BLaER1 treated with 17β-estradiol and CSF1 and Interleukin-3, amounts not matched to agents 10 nM and 100 nM (cell line): ENCODE measurements at regions not wholly inside any gene's neighbourhood (a gene's known extent, or its start where the extent isn't known, plus 50 kb on each side); places are given as distances from the start of the nearest gene placed in this dataset.
"Not testable (repeated sequence)": the region's sequence is repeated elsewhere in the genome, so short reads cannot be mapped to it uniquely, and the experiment has no call there.

ENCODE experiments used
- H3K27ac ChIP-seq, 11 experiments: shearing (Covaris generic); formaldehyde crosslinking; 2 replicates each; pipeline ENCODE4 v1.8.1; 2022
- H3K27me3 ChIP-seq, 11 experiments: shearing (Covaris generic); formaldehyde crosslinking; 2 replicates each; pipeline ENCODE4 v1.8.1; 2022
- H3K36me3 ChIP-seq, 11 experiments: shearing (Covaris generic); formaldehyde crosslinking; 2 replicates each; pipeline ENCODE4 v1.8.1; 2022
- H3K4me1 ChIP-seq, 10 experiments: shearing (Covaris generic); formaldehyde crosslinking; 2 replicates each; pipeline ENCODE4 v1.8.1; 2022
- H3K4me2 ChIP-seq, 11 experiments: shearing (Covaris generic); formaldehyde crosslinking; 2 replicates each; pipeline ENCODE4 v1.8.1; 2022
- H3K4me3 ChIP-seq, 10 experiments: shearing (Covaris generic); formaldehyde crosslinking; 2 replicates each; pipeline ENCODE4 v1.8.1; 2022
- H3K9ac ChIP-seq, 11 experiments: shearing (Covaris generic); formaldehyde crosslinking; 2 replicates each; pipeline ENCODE4 v1.8.1; 2022
- H3K9me3 ChIP-seq, 11 experiments: shearing (Covaris generic); formaldehyde crosslinking; replicated peaks in 1 of 11; 2 replicates each; pipeline ENCODE4 v1.8.1; 2022
- H4K20me1 ChIP-seq, 11 experiments: shearing (Covaris generic); formaldehyde crosslinking; 2 replicates each; pipeline ENCODE4 v1.8.1; 2022
- Cebpa-rat ChIP-seq, 11 experiments: shearing (Covaris generic); IDR thresholded peaks; 2 replicates each; pipeline ENCODE4 v1.8.1; 2022

DNA sequence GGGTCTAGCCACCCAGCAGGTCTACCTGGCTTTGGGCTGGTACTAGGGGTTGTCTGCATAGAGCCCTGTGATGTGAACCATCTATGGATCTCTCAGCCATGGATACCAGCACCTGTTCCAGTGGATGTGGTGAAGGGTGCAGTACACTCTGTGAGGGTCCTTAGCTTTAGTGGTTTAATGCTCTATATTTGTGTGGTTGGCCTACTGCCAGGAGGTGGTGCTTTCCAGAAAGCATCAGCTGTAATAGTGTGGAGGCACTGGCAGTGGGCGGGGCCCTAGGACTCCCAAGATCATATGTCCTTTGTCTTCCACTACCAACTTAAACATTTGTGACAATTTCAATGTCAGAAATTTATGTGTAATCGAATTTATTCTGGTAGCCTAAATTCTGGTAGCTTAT, 1065.1 kb downstream of the RPIA start:
- not testable (repeated sequence) for H3K4me2 ChIP-seq, H3K36me3 ChIP-seq, H3K27me3 ChIP-seq, H3K27ac ChIP-seq, H3K4me1 ChIP-seq, H3K9ac ChIP-seq, H4K20me1 ChIP-seq, H3K4me3 ChIP-seq, H3K9me3 ChIP-seq

GRCh38 chr2:89758332-89759026, 1067.0 kb downstream of the RPIA start:
- not testable (repeated sequence) for H3K4me2 ChIP-seq, H3K27ac ChIP-seq, H3K9ac ChIP-seq, H4K20me1 ChIP-seq, H3K9me3 ChIP-seq, H3K4me1 ChIP-seq, H3K36me3 ChIP-seq, H3K4me3 ChIP-seq, H3K27me3 ChIP-seq

- not testable (repeated sequence) for H3K9ac ChIP-seq, H3K4me2 ChIP-seq, H3K27me3 ChIP-seq, H4K20me1 ChIP-seq, H3K36me3 ChIP-seq, H3K27ac ChIP-seq, H3K4me1 ChIP-seq, H3K4me3 ChIP-seq
- peaks cover 20 to 30% (median 28%) of the 10 kb centered on the region in 11 experiments for H3K9me3 ChIP-seq
Measured at GRCh38 chr2:89760762-89761161, 1069.3 kb downstream of the RPIA start.

DNA sequence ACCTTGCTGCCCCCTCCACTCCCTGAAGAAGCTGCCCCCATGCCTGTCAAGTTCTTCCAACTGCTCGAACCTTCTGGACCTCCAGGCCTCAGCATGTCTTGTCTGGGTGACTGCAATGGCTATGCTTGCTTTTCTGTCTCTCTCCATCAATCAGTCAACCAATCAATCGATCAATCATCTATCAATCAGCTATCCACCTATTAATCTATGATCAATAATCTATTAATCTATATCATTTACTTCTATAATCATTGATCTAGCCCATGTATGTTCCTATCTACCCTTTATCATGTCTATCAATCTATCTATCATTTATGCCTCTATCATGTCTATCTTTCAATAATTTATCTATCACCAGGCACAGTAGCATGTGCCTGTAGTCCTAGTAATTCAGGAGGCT, 1069.7 kb downstream of the RPIA start:
- not testable (repeated sequence) for H4K20me1 ChIP-seq, H3K36me3 ChIP-seq, H3K27ac ChIP-seq, H3K9ac ChIP-seq, H3K4me2 ChIP-seq, H3K4me1 ChIP-seq, H3K4me3 ChIP-seq
- Histone ChIP-seq H3K9me3 (peaks cover 24 to 34% (median 32%) of the 10 kb centered on the region in 11 experiments), H3K27me3 (peaks cover 3 to 11% (median 8%) of the 10 kb centered on the region in 11 experiments)

- H4K20me1 ChIP-seq, result not testable (repeated sequence)
- Histone ChIP-seq H3K27me3 (peaks cover 10 to 18% (median 15%) of the 10 kb centered on the region in 11 experiments), H3K9me3 (peaks cover 30 to 41% (median 39%) of the 10 kb centered on the region in 11 experiments)
Measured at GRCh38 chr2:89761863-89762262, 1070.4 kb downstream of the RPIA start.

GRCh38 chr2:89762461-89763253, 1071.2 kb downstream of the RPIA start:
- not testable (repeated sequence) for H3K36me3 ChIP-seq, H3K4me2 ChIP-seq, H3K27ac ChIP-seq, H3K4me1 ChIP-seq, H3K9ac ChIP-seq, H3K4me3 ChIP-seq, H4K20me1 ChIP-seq
- H3K9me3 ChIP-seq, result peaks cover 30 to 49% (median 46%) of the 10 kb centered on the region in 11 experiments
- H3K27me3 ChIP-seq, result peaks cover 17 to 26% (median 22%) of the 10 kb centered on the region in 11 experiments

More at GRCh38 chr2:89761863-89762262, 1070.4 kb downstream of the RPIA start:
- not testable (repeated sequence) for H3K4me1 ChIP-seq, H3K4me2 ChIP-seq, H3K4me3 ChIP-seq, H3K9ac ChIP-seq, H3K27ac ChIP-seq, H3K36me3 ChIP-seq

- no peak overlapping the region for H3K4me2 ChIP-seq
- peaks cover 23 to 32% (median 28%) of the 10 kb centered on the region in 11 experiments for H3K27me3 ChIP-seq
- H3K9ac ChIP-seq, result no peak overlapping the region
- no peaks in the 10 kb centered on the region for H3K36me3 ChIP-seq
- no peak for TF ChIP-seq Cebpa-rat (IDR thresholded peaks at IDR 0.05)
- H3K4me3 ChIP-seq, result no peak overlapping the region
- peaks cover 30 to 51% (median 46%) of the 10 kb centered on the region in 11 experiments for H3K9me3 ChIP-seq
- H3K4me1 ChIP-seq, result no peaks in the 10 kb centered on the region
- no peaks in the 10 kb centered on the region; a peak in 1 of 22 replicates for H4K20me1 ChIP-seq
- H3K27ac ChIP-seq, result no peak overlapping the region
Measured at GRCh38 chr2:89763254-89763580, 1071.7 kb downstream of the RPIA start.

- Histone ChIP-seq H3K4me2 (no peak overlapping the region), H3K36me3 (no peaks in the 10 kb centered on the region), H4K20me1 (no peaks in the 10 kb centered on the region; a peak in 1 of 22 replicates), H3K27ac (no peak overlapping the region), H3K4me1 (no peaks in the 10 kb centered on the region), H3K9ac (no peak overlapping the region), H3K4me3 (no peak overlapping the region), H3K9me3 (peaks cover 30 to 51% (median 46%) of the 10 kb centered on the region in 11 experiments), H3K27me3 (peaks cover 29 to 38% (median 34%) of the 10 kb centered on the region in 11 experiments)
- TF ChIP-seq Cebpa-rat (IDR thresholded peaks at IDR 0.05), result no peak
Measured at GRCh38 chr2:89763581-89764485, 1072.4 kb downstream of the RPIA start.

GRCh38 chr2:89764571-89765360, 1073.3 kb downstream of the RPIA start:
- peaks cover 30 to 51% (median 46%) of the 10 kb centered on the region in 11 experiments for H3K9me3 ChIP-seq
- H3K4me2 ChIP-seq, H3K4me3 ChIP-seq, H4K20me1 ChIP-seq, H3K36me3 ChIP-seq, H3K9ac ChIP-seq, H3K4me1 ChIP-seq, H3K27ac ChIP-seq: not testable (repeated sequence)
- H3K27me3 ChIP-seq, result peaks cover 30 to 45% (median 41%) of the 10 kb centered on the region in 11 experiments

DNA sequence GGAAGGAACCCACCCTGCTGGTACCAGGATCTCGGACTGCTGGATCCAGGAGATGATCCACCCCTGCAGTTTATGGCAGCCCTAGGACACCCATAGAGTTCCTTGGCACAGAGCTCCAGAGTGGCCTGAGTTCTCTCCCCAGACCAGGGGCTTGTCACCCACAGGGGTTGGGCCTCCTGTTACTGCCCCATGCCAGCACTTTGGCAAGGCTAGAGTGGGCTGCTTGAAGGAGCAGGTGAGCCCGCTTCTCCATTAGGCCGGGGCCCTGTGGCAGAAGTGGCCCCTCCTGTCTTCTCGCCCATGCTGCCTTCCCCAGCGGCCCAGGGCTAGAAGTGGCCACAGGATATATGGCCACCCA, 1073.9 kb downstream of the RPIA start:
- H3K27ac ChIP-seq, H3K36me3 ChIP-seq, H3K4me1 ChIP-seq, H3K9ac ChIP-seq, H4K20me1 ChIP-seq, H3K4me3 ChIP-seq, H3K4me2 ChIP-seq: not testable (repeated sequence)
- Histone ChIP-seq H3K27me3 (peaks cover 30 to 51% (median 43%) of the 10 kb centered on the region in 11 experiments), H3K9me3 (peaks cover 30 to 51% (median 46%) of the 10 kb centered on the region in 11 experiments)

DNA sequence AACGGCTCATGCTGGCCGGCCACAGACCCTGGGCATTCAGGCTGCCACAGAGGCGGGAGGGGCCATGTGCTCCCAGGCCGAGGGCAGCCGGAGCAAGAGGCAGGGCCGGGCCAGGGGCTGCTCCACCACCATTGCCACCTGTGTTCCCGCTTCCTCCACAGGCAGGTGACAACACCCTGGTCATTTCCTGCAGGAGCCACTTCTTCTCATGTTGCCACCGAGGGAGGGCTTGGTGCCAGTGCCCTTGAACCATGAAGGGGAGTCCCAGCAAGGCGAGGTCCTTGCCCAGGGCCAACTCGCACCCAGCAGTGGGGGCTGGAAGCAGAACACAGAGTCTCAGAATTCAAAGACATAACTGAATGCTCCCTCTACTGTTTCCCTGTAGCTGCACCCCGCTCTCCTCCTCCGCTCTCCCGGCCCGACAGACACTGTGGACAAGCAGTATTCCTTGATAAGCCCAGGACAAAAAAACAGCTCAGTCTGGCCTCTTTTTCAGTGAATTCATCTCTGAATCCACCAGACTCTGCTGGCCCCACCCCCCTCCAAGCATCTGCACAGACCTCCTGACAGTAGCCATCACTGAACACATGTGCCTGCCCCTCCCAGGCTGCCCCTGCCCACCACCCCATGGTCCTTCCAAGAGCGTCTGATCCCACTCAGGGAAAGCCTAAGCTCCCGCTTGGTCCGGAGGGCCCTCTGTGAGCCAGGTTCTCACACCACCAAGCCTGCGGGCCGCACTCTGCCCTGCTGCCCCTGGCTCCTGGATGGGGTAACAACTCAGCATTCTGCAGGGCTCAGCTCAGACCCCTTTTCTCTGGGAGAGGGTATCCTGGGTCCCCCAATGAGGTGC, 1074.9 kb downstream of the RPIA start:
- not testable (repeated sequence) for H4K20me1 ChIP-seq, H3K4me2 ChIP-seq, H3K36me3 ChIP-seq, H3K27ac ChIP-seq, H3K9ac ChIP-seq, H3K4me3 ChIP-seq, H3K4me1 ChIP-seq
- Histone ChIP-seq H3K27me3 (peaks cover 30 to 53% (median 44%) of the 10 kb centered on the region in 11 experiments), H3K9me3 (peaks cover 30 to 51% (median 46%) of the 10 kb centered on the region in 11 experiments)

DNA sequence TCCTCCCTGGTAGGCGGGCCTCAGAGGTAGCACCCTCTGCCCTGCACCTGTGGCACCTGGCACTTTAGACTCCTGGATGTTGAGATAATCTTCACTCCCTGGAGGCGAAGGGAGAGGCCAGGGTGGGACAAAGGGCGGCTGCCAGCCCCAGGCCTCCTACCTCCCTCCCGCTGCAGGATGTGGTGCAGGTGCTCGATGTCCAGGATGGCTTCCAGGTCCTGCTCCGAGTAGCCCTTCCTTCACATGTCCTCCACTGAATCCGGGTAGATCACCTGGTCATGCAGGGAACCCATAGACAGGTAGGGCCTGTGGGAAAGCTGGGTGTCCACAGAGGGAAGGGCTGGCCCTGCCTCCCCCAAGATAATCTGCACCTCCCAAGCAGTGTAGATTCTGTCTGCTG, 1075.6 kb downstream of the RPIA start:
- H3K4me1 ChIP-seq, H4K20me1 ChIP-seq, H3K36me3 ChIP-seq, H3K27ac ChIP-seq, H3K4me2 ChIP-seq, H3K4me3 ChIP-seq, H3K9ac ChIP-seq: not testable (repeated sequence)
- peaks cover 30 to 53% (median 44%) of the 10 kb centered on the region in 11 experiments for H3K27me3 ChIP-seq
- H3K9me3 ChIP-seq, result peaks cover 30 to 51% (median 46%) of the 10 kb centered on the region in 11 experiments
